Ureter (tissue), 1 donor: ENCODE measurements at regions not wholly inside any gene's neighbourhood (a gene's known extent, or its start where the extent isn't known, plus 50 kb on each side); places are given as distances from the start of the nearest gene placed in this dataset.
"Not testable (repeated sequence)": the region's sequence is repeated elsewhere in the genome, so short reads cannot be mapped to it uniquely, and the experiment has no call there.

Experiments
- DNase-seq: peaks from one replicate; pipeline ENCODE4 v3.0.0-alpha.2; 2020; ENCODE audit warnings: low spot score
- donor health status: DM: yes; HTN: yes; CAD: no.

DNA sequence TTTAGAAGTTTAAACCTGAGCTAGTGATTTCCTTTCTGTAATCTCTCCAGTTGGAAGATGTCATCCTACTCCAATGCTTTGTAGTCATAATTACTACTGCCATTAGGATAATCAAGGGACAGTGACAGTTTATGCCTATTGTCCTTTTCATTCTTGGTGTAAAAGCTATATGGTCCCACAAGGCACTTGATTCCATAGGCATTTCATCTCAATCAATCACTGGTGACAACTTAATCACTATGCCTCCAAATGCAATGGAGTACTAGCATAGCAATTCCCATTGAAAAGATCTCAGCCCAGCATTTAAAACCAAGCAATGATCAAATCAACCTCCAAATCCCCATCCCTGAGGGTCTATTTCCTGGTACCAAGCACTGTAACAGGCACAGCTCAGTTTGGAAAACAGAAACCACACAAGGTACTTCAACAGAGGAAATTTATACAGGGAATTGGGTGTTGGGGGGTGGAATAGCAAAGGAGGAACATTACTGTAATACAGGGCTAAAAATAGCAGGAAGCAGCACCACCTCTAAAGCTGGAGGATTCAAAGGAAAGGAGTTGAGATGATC lies 51.0 kb downstream of the FHIP2A start:
- DNase-seq, result no peak

DNA sequence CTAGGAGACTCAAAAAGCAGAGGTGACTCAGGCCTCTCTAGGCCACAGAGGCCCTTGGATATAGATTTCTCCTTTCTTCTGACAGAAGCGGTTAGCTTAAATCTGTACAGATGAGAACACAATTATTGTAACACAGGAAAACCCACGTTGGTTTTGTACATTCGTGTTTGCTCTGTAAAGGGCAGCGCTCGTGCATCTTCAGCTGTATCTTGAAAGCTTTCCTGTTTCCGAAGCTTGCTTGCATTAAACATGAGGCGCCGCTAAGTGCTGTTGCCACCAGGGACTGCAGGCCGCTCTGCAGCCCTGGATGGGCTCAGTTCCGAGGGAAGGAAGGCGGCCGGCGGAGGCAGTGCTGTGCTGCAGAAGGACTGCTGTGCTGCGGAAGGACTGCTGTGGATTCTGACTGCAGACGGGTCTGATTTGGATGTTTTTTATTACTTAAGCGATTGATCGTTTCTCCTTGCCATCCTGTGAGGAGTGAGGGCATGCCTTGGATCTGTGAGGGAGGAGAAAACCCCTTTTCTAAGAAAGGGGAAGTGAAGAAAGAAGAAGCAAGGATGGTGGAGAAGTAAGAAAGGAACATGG lies 53.3 kb downstream of the FHIP2A start:
- DNase-seq, result no peak

GRCh38 chr10:114875590-114876081 lies 54.1 kb downstream of the FHIP2A start:
- not testable (repeated sequence) for DNase-seq

- no peak for DNase-seq
Measured at GRCh38 chr10:114876169-114876568, 54.6 kb downstream of the FHIP2A start.

- peak; percentile 76 for DNase-seq
Measured at GRCh38 chr10:114876602-114877300, 55.2 kb downstream of the FHIP2A start.

DNA sequence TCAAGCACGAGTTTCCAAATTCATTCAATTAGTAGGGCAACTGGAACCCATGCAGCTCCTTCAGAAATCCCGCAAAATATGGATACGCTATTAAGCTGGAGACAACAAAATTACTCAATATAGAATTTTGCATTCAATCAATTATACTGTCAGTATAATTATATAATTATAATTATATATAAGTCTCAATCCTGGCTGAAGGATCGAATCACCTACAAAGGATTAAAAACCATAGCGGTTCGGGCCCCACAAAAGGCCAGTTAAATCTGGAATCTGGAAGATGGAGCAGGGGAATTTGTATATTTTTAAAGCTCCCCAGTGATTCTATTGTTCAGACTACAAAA lies 55.7 kb downstream of the FHIP2A start:
- no peak for DNase-seq

DNA sequence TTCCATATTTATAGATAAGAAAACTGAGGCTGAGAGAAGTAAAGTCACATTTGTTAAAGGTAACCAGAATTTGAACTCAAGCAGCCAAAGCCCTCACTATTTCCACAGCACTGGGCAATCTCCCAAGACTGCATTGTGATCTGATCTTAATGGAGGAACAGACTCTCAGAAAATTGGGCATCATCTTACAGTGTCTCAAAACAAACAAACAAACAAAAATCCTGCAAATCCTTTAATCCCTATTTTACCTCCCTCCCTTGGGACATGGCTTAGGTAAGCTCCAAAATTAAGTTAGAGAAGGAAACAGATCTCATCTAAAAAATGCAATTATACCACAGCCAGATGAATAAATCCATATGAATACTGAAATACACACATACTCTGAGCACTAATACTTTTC lies 57.5 kb downstream of the FHIP2A start:
- DNase-seq, result no peak

DNA sequence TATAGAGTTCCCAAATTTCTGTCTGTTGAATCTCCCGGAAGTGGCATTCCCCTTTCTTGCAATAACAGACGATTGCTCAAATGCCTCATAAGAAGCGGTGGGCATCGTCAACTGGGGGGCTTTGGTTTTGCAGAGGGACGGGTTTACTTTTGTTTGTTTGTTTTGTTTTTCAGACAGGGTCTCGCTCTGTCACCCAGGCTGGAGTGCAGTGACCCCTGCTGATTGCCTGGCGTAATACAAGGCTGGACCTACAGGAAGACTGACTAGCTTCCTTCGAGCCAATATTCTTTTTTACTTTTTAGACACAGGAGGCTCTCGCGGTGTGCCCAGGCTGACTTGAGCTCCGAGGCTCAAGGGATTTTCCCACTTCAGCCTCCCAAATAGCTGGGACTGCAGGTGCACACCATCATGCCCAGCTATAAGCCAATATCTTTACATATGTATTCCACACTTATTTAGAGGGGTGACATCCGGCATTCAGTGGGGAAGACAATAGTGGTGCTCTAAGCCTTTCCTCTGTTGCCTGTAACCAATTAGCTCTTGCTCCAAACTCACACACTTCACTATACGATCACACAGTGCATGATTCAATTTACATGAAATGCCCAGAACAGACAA lies 58.1 kb downstream of the FHIP2A start:
- DNase-seq, result no peak

DNA sequence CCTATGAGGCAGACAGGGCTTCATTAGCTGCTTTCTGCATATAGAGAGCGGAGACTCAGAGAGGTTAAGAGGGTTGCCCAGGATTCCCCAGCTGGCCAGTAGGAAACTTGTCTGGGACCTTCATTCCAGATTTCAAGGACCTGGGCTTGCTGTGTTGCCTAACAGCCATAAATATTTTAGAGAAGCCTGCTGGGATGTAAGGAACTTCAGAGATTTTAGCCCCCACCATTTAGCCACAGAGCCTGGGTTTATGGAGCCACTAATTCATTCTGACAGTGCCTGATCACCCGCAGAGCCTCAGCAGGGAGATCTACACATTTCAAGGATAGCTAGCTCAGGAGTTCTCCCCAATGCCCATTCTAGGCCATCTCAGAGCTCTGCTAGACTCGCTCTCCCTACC lies 56.6 kb upstream of the TRUB1 start:
- no peak for DNase-seq

DNA sequence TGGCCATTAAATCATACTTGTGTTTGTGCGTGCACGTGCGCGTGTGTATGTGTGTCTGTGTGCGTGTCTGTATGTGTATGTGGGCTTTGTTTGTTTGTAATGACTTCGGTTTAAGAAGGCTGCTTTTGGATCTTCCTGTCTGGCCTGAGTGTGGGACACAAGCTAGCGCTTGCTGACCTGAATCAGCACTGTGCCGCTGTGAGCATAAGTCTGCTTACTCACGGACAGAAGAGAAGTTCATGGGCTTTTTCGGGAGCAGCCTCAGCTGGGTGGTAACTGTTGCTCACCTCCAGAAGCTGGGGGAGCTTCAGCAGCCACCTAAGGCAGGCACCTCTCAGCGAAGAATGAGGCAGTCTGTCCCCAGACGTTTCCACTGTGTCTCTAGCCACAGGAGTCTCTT lies 56.1 kb upstream of the TRUB1 start:
- DNase-seq, result no peak

- DNase-seq, result no peak
Measured at GRCh38 chr10:114885443-114885842, 52.6 kb upstream of the TRUB1 start.
